HG03354 (cell line): ENCODE measurements at regions not wholly inside any gene's neighbourhood (a gene's known extent, or its start where the extent isn't known, plus 50 kb on each side); places are given as distances from the start of the nearest gene placed in this dataset.

Experiments used
- ATAC-seq: cut with Tn5 transposase; IDR thresholded peaks from one replicate; pipeline ENCODE4 v1.9.1; 2021; ENCODE audit warnings: mild to moderate bottlenecking; ENCODE audit not compliant: unreplicated experiment, poor library complexity, severe bottlenecking

- no peak for ATAC-seq
Observed at GRCh38 chr6:148240461-148240840, 102.2 kb upstream of the SASH1 start.

GRCh38 chr6:148240861-148241477 is 101.7 kb upstream of the SASH1 start:
- no peak for ATAC-seq

- no peak for ATAC-seq
Observed at GRCh38 chr6:148242180-148242579, 100.5 kb upstream of the SASH1 start.

- ATAC-seq, result no peak
Observed at GRCh38 chr6:148244217-148244935, 98.3 kb upstream of the SASH1 start.

GRCh38 chr6:148247386-148248063 is 95.1 kb upstream of the SASH1 start:
- no peak for ATAC-seq

GRCh38 chr6:148249160-148249559 is 93.5 kb upstream of the SASH1 start:
- ATAC-seq, result no peak

- ATAC-seq, result no peak
Observed at GRCh38 chr6:148249679-148250375, 92.8 kb upstream of the SASH1 start.

GRCh38 chr6:148250975-148251685 is 91.5 kb upstream of the SASH1 start:
- ATAC-seq, result no peak

GRCh38 chr6:148251891-148252290 is 90.7 kb upstream of the SASH1 start:
- no peak for ATAC-seq

- no peak for ATAC-seq
Observed at GRCh38 chr6:148257810-148258209, 84.8 kb upstream of the SASH1 start.

- ATAC-seq, result no peak
Observed at GRCh38 chr6:148258868-148259267, 83.8 kb upstream of the SASH1 start.

GRCh38 chr6:148261470-148261869 is 81.2 kb upstream of the SASH1 start:
- no peak for ATAC-seq

GRCh38 chr6:148263010-148263409 is 79.6 kb upstream of the SASH1 start:
- ATAC-seq, result no peak

- no peak for ATAC-seq
Observed at GRCh38 chr6:148263961-148264360, 78.7 kb upstream of the SASH1 start.

- ATAC-seq, result no peak
Observed at GRCh38 chr6:148265054-148265453, 77.6 kb upstream of the SASH1 start.

GRCh38 chr6:148269386-148269785 is 73.3 kb upstream of the SASH1 start:
- no peak for ATAC-seq

- ATAC-seq, result no peak
Observed at GRCh38 chr6:148271711-148272439, 70.8 kb upstream of the SASH1 start.

GRCh38 chr6:148272597-148272996 is 70.0 kb upstream of the SASH1 start:
- ATAC-seq, result no peak
